ENCODE measurements at regions not wholly inside any gene's neighbourhood (a gene's known extent, or its start where the extent isn't known, plus 50 kb on each side); places are given as distances from the start of the nearest gene placed in this dataset.

DNA sequence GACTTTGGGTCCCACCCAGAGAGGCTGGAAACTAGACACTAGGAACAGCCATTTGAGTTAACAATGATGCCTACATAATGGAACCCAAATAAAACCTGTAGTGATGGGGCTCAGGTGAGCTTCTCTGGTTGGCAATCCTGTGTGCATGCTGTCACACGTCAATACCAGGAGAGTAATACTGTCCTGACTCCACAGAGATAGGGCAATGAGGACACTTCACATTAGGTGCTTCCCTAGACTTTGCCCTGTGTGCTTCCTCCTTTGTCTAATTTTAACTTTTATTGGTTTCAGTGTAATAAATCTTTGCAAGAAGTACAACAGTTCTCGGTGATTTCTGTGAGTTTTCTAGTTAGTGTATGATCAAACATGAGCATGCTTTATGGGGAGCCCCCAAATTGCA is 281.8 kb upstream of the ARRDC4 start:
- no peak for ATAC-seq
- Histone ChIP-seq H3K79me2 (ENCODE audit: insufficient read depth, low read length) (no peaks in the 10 kb centered on the region), H3K4me3 (replicated peaks in 1 of 3; ENCODE audit: insufficient read depth in 1 of 3, low read depth in 2 of 3, low read length in 3 of 3) (no peak overlapping the region), H3K9ac (ENCODE audit: insufficient read depth, low read depth, low read length) (no peak overlapping the region), H3K4me1 (ENCODE audit: insufficient read depth, low read length) (no peaks in the 10 kb centered on the region), H3K27me3 (ENCODE audit: control insufficient read depth in 1 of 2, insufficient read depth in 2 of 2, low read length in 2 of 2) (no peaks in the 10 kb centered on the region; a peak in 1 of 5 replicates), H2AFZ (ENCODE audit: low read length) (no peak overlapping the region), H3K9me3 (ENCODE audit: low read length) (peaks cover 75% of the 10 kb centered on the region), H3K27ac (ENCODE audit: extremely low read length, insufficient read depth, low read length) (no peak overlapping the region), H4K20me1 (ENCODE audit: insufficient read depth, low read length) (no peaks in the 10 kb centered on the region), H3K4me2 (ENCODE audit: low read depth, low read length) (no peak overlapping the region), H3K36me3 (replicated peaks in 1 of 2; ENCODE audit: control insufficient read depth in 1 of 2, insufficient read depth in 2 of 2, low read length in 2 of 2) (no peaks in the 10 kb centered on the region)
- CTCF ChIA-PET (ENCODE audit: low intra/inter-chr PET ratio, low total read pairs): no interaction called here
- in situ Hi-C loops (cut with HindIII; ENCODE audit: extremely low pct_ligation_motif_present, low pct_unique_long_range_greater_than_20kb): no loop called here
- POLR2A ChIA-PET: no interaction called here
- DNase-seq (ENCODE audit: low spot score): no peak
- intact Hi-C loops (cut with micrococcal nuclease; ENCODE audit: unreplicated experiment): no loop called here
- no TSS peak for BruUV-seq (replicated peaks)
- FAIRE-seq: no peak
- WGBS (ENCODE audit: low lambda C conversion rate): 10% methylated on average over 2 of the region's 2 CpGs
- TF ChIP-seq RBAK (CRISPR knock-in tag; IDR thresholded peaks at IDR 0.05) (no peak), TOPORS (CRISPR knock-in tag; IDR thresholded peaks at IDR 0.05) (no peak), REXO4 (CRISPR knock-in tag; IDR thresholded peaks at IDR 0.05; ENCODE audit: borderline replicate concordance) (no peak), UBTF (CRISPR knock-in tag; IDR thresholded peaks at IDR 0.05) (no peak), ZNF17 (CRISPR knock-in tag; IDR thresholded peaks at IDR 0.05) (no peak), ZKSCAN1 (IDR thresholded peaks at IDR 0.05; ENCODE audit: low read length) (no peak), KMT2A (CRISPR knock-in tag; IDR thresholded peaks at IDR 0.05) (no peak), SOX5 (CRISPR knock-in tag; IDR thresholded peaks at IDR 0.05; ENCODE audit: borderline replicate concordance) (no peak), ZNF343 (CRISPR knock-in tag; IDR thresholded peaks at IDR 0.05) (no peak), ZNF652 (CRISPR knock-in tag; IDR thresholded peaks at IDR 0.05; ENCODE audit: borderline replicate concordance, low read depth) (no peak), KLF12 (CRISPR knock-in tag; IDR thresholded peaks at IDR 0.05; ENCODE audit: borderline replicate concordance) (no peak), NCOR1 (IDR thresholded peaks at IDR 0.05; ENCODE audit: borderline replicate concordance, low read length) (no peak), TRIM24 (CRISPR knock-in tag; IDR thresholded peaks at IDR 0.05) (no peak), JUNB (CRISPR knock-in tag; IDR thresholded peaks at IDR 0.05; ENCODE audit: borderline replicate concordance) (no peak), ZNF563 (CRISPR knock-in tag; IDR thresholded peaks at IDR 0.05) (no peak)
- TF ChIP-seq, protein P1, sequence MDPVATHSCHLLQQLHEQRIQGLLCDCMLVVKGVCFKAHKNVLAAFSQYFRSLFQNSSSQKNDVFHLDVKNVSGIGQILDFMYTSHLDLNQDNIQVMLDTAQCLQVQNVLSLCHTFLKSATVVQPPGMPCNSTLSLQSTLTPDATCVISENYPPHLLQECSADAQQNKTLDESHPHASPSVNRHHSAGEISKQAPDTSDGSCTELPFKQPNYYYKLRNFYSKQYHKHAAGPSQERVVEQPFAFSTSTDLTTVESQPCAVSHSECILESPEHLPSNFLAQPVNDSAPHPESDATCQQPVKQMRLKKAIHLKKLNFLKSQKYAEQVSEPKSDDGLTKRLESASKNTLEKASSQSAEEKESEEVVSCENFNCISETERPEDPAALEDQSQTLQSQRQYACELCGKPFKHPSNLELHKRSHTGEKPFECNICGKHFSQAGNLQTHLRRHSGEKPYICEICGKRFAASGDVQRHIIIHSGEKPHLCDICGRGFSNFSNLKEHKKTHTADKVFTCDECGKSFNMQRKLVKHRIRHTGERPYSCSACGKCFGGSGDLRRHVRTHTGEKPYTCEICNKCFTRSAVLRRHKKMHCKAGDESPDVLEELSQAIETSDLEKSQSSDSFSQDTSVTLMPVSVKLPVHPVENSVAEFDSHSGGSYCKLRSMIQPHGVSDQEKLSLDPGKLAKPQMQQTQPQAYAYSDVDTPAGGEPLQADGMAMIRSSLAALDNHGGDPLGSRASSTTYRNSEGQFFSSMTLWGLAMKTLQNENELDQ (CRISPR knock-in tag; IDR thresholded peaks at IDR 0.05; ENCODE audit: borderline replicate concordance): no peak
- TF ChIP-seq, protein P2, sequence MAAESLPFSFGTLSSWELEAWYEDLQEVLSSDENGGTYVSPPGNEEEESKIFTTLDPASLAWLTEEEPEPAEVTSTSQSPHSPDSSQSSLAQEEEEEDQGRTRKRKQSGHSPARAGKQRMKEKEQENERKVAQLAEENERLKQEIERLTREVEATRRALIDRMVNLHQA (CRISPR knock-in tag; IDR thresholded peaks at IDR 0.05): no peak

Measured in HepG2 (cell line).